HEK293 (cell line): ENCODE measurements at regions not wholly inside any gene's neighbourhood (a gene's known extent, or its start where the extent isn't known, plus 50 kb on each side); places are given as distances from the start of the nearest gene placed in this dataset.

Experiments
- CTCF ChIP-seq: fragments of 450-650 bp; formaldehyde crosslinking; IDR thresholded peaks from 2 replicates; pipeline ENCODE4 v1.5.1; 2016; ENCODE audit warnings: missing biosample characterization, missing genetic modification characterization
- KLF10 ChIP-seq: fragments of 450-650 bp; IDR thresholded peaks from 2 replicates; pipeline ENCODE4 v1.5.1; 2018; ENCODE audit warnings: missing biosample characterization, mild to moderate bottlenecking, missing genetic modification characterization
- PRDM10 ChIP-seq: fragments of 450-650 bp; formaldehyde crosslinking; IDR thresholded peaks from 2 replicates; pipeline ENCODE4 v1.5.1; 2016; ENCODE audit warnings: missing biosample characterization, missing genetic modification characterization
- ZNF146 ChIP-seq: fragments of 450-650 bp; formaldehyde crosslinking; IDR thresholded peaks from 2 replicates; pipeline ENCODE4 v1.5.1; 2016; ENCODE audit warnings: missing biosample characterization, missing genetic modification characterization
- ZNF274 ChIP-seq, 2 experiments: fragments of 200-500 bp in 1 of 2; fragments of 450-650 bp in 1 of 2; sonication (Bioruptor generic) in 1 of 2; formaldehyde crosslinking in 1 of 2; IDR thresholded peaks; 2 replicates each; pipeline versions ENCODE4 v1.5.1 to v1.6.1; 2014 to 2016; ENCODE audit warnings: borderline replicate concordance in 1 of 2, inconsistent platforms in 1 of 2, low read length in 1 of 2, missing biosample characterization in 1 of 2, missing genetic modification characterization in 1 of 2
- ZNF558 ChIP-seq: fragments of 450-650 bp; formaldehyde crosslinking; IDR thresholded peaks from 2 replicates; pipeline ENCODE4 v1.5.1; 2016; ENCODE audit warnings: missing biosample characterization, missing genetic modification characterization
- ZNF707 ChIP-seq: fragments of 450-650 bp; formaldehyde crosslinking; IDR thresholded peaks from 2 replicates; pipeline ENCODE4 v1.5.1; 2016; ENCODE audit warnings: missing biosample characterization, missing genetic modification characterization
- ZNF747 ChIP-seq: fragments of 450-650 bp; formaldehyde crosslinking; IDR thresholded peaks from 2 replicates; pipeline ENCODE4 v1.5.1; 2016; ENCODE audit warnings: missing biosample characterization, missing genetic modification characterization
- ZNF830 ChIP-seq: fragments of 450-650 bp; IDR thresholded peaks from 2 replicates; pipeline ENCODE4 v1.5.0; 2018; ENCODE audit warnings: missing biosample characterization, missing genetic modification characterization, low read depth, mild to moderate bottlenecking, moderate library complexity

- TF ChIP-seq ZNF747 (no peak), PRDM10 (tag by site-specific recombination) (no peak), CTCF (tag by site-specific recombination) (no peak), ZNF830 (tag by site-specific recombination) (no peak), ZNF146 (no peak), ZNF558 (tag by site-specific recombination) (no peak), ZNF274 (IDR thresholded peaks at IDR 0.05; ENCODE audit: low read length) (no peak), ZNF274 (tag by site-specific recombination; IDR thresholded peaks at IDR 0.05; ENCODE audit: borderline replicate concordance) (no peak), KLF10 (tag by site-specific recombination) (no peak), ZNF707 (no peak)
Measured at GRCh38 chr16:73882033-73882432, 414.6 kb upstream of the PSMD7 start.
